H9 (cell line): ENCODE measurements at regions not wholly inside any gene's neighbourhood (a gene's known extent, or its start where the extent isn't known, plus 50 kb on each side); places are given as distances from the start of the nearest gene placed in this dataset.

Source experiments
- DNase-seq: peaks from one replicate; pipeline ENCODE4 v3.0.0-alpha.2; 2017
- H2AFZ ChIP-seq: one replicate; pipeline ENCODE4 v1.6.1; 2013; ENCODE audit warnings: mild to moderate bottlenecking, low read length, control low read depth, moderate library complexity
- H2AK5ac ChIP-seq: 2 replicates; pipeline ENCODE4 v1.6.1; 2013; ENCODE audit warnings: low read length, control low read depth, mixed read lengths; ENCODE audit not compliant: insufficient read length
- H2BK120ac ChIP-seq: one replicate; pipeline ENCODE4 v1.6.1; 2013; ENCODE audit warnings: low read depth, mild to moderate bottlenecking, low read length, control low read depth, inconsistent platforms; ENCODE audit not compliant: poor library complexity, severe bottlenecking
- H2BK12ac ChIP-seq: 2 replicates; pipeline ENCODE4 v1.6.1; 2013; ENCODE audit warnings: low read length, control low read depth, mixed read lengths, low read depth; ENCODE audit not compliant: insufficient read length
- H2BK15ac ChIP-seq: 2 replicates; pipeline ENCODE4 v1.6.1; 2013; ENCODE audit warnings: low read depth, low read length, control low read depth
- H2BK20ac ChIP-seq: one replicate; pipeline ENCODE4 v1.6.1; 2013; ENCODE audit warnings: low read depth, mild to moderate bottlenecking, low read length, control low read depth, inconsistent platforms; ENCODE audit not compliant: poor library complexity, severe bottlenecking
- H2BK5ac ChIP-seq: 2 replicates; pipeline ENCODE4 v1.6.1; 2013; ENCODE audit warnings: low read length, control low read depth, mixed read lengths; ENCODE audit not compliant: insufficient read length
- H3K14ac ChIP-seq: 2 replicates; pipeline ENCODE4 v1.6.1; 2013; ENCODE audit warnings: low read length, control low read depth; ENCODE audit not compliant: insufficient read depth
- H3K18ac ChIP-seq: 2 replicates; pipeline ENCODE4 v1.6.1; 2013; ENCODE audit warnings: low read depth, mild to moderate bottlenecking, mixed read lengths, low read length, control low read depth; ENCODE audit not compliant: insufficient read length
- H3K23ac ChIP-seq: 2 replicates; pipeline ENCODE4 v1.6.1; 2013; ENCODE audit warnings: low read length, control low read depth, mixed read lengths, low read depth; ENCODE audit not compliant: insufficient read length
- H3K23me2 ChIP-seq: 2 replicates; pipeline ENCODE4 v1.6.1; 2013; ENCODE audit warnings: low read depth, mild to moderate bottlenecking, mixed read lengths, low read length, control low read depth; ENCODE audit not compliant: insufficient read length, poor library complexity, severe bottlenecking
- H3K27ac ChIP-seq: 2 replicates; pipeline ENCODE4 v1.5.1; 2013; ENCODE audit warnings: low read length, control low read depth, mixed read lengths, low read depth; ENCODE audit not compliant: insufficient read length
- H3K27me3 ChIP-seq: 2 replicates; pipeline ENCODE4 v1.6.1; 2013; ENCODE audit warnings: low read length, control low read depth, inconsistent platforms; ENCODE audit not compliant: insufficient read depth
- H3K4ac ChIP-seq: 2 replicates; pipeline ENCODE4 v1.6.1; 2013; ENCODE audit warnings: low read depth, mild to moderate bottlenecking, control low read depth, inconsistent platforms, low read length, moderate library complexity
- H3K4me1 ChIP-seq: 2 replicates; pipeline ENCODE4 v1.6.1; 2013; ENCODE audit warnings: low read length, control low read depth, inconsistent platforms; ENCODE audit not compliant: insufficient read depth
- H3K4me2 ChIP-seq: 2 replicates; pipeline ENCODE4 v1.6.1; 2013; ENCODE audit warnings: low read length, control low read depth, mixed read lengths; ENCODE audit not compliant: insufficient read length, insufficient read depth
- H3K56ac ChIP-seq: 2 replicates; pipeline ENCODE4 v1.6.1; 2013; ENCODE audit warnings: low read depth, mild to moderate bottlenecking, mixed read lengths, low read length, control low read depth; ENCODE audit not compliant: insufficient read length
- H3K79me1 ChIP-seq: 2 replicates; pipeline ENCODE4 v1.6.1; 2013; ENCODE audit warnings: low read depth, mild to moderate bottlenecking, moderate library complexity, low read length, control low read depth, inconsistent platforms; ENCODE audit not compliant: insufficient read depth, poor library complexity, severe bottlenecking
- H3K79me2 ChIP-seq: 2 replicates; pipeline ENCODE4 v1.6.1; 2013; ENCODE audit warnings: low read length, control low read depth, inconsistent platforms; ENCODE audit not compliant: insufficient read depth
- H3K9ac ChIP-seq: 2 replicates; pipeline ENCODE4 v1.6.1; 2013; ENCODE audit warnings: low read length, control low read depth, mixed read lengths; ENCODE audit not compliant: insufficient read length; ENCODE audit errors: extremely low read depth
- H3K9me3 ChIP-seq: one replicate; pipeline ENCODE4 v1.6.1; 2013; ENCODE audit warnings: low read depth, low read length, inconsistent platforms; ENCODE audit not compliant: control insufficient read depth
- H3T11ph ChIP-seq: one replicate; pipeline ENCODE4 v1.6.1; 2013; ENCODE audit warnings: mild to moderate bottlenecking, low read length, control low read depth, inconsistent platforms
- H4K20me1 ChIP-seq: one replicate; pipeline ENCODE4 v1.6.1; 2013; ENCODE audit not compliant: control insufficient read depth, insufficient read length, insufficient read depth
- H4K5ac ChIP-seq: 2 replicates; pipeline ENCODE4 v1.6.1; 2013; ENCODE audit warnings: low read depth, mild to moderate bottlenecking, mixed read lengths, low read length, control low read depth; ENCODE audit not compliant: insufficient read length
- H4K8ac ChIP-seq: replicated peaks from 2 replicates; pipeline ENCODE4 v1.6.1; 2013; ENCODE audit warnings: low read length, control low read depth, mixed read lengths, low read depth; ENCODE audit not compliant: insufficient read length
- H4K91ac ChIP-seq: 2 replicates; pipeline ENCODE4 v1.6.1; 2013; ENCODE audit warnings: low read depth, mild to moderate bottlenecking, moderate library complexity, mixed read lengths, low read length, control low read depth; ENCODE audit not compliant: insufficient read length
- H3K27ac Mint-ChIP-seq, 3 experiments: 2 replicates in 2 of 3; 3 replicates in 1 of 3; pipeline ENCODE4 v1.8.0; 2020 to 2021; ENCODE audit warnings: mixed read lengths in 3 of 3, mild to moderate bottlenecking in 1 of 3, moderate library complexity in 1 of 3
- H3K27me3 Mint-ChIP-seq: 2 replicates; pipeline ENCODE4 v1.8.0; 2021; ENCODE audit warnings: low read depth, mild to moderate bottlenecking, moderate library complexity, mixed read lengths
- H3K36me3 Mint-ChIP-seq, 3 experiments: 2 replicates in 2 of 3; 3 replicates in 1 of 3; pipeline ENCODE4 v1.8.0; 2020 to 2021; ENCODE audit warnings: low read depth in 3 of 3, mixed read lengths in 3 of 3; ENCODE audit not compliant: insufficient read depth in 1 of 3
- H3K4me1 Mint-ChIP-seq, 2 experiments: 2 replicates each; pipeline ENCODE4 v1.8.0; 2020; ENCODE audit warnings: mixed read lengths in 2 of 2
- H3K4me3 Mint-ChIP-seq, 2 experiments: 2 replicates in 1 of 2; 3 replicates in 1 of 2; pipeline ENCODE4 v1.8.0; 2020 to 2021; ENCODE audit warnings: mild to moderate bottlenecking in 2 of 2, mixed read lengths in 2 of 2, moderate library complexity in 1 of 2
- H3K9me3 Mint-ChIP-seq, 2 experiments: 2 replicates in 1 of 2; 3 replicates in 1 of 2; pipeline ENCODE4 v1.8.0; 2020; ENCODE audit warnings: mild to moderate bottlenecking in 2 of 2, mixed read lengths in 2 of 2, moderate library complexity in 1 of 2
- CTCF ChIP-seq: fragments of 200-600 bp; sonication (generic); conservative IDR thresholded peaks from 3 replicates; pipeline ENCODE4 v1.8.0; 2021; ENCODE audit warnings: antibody characterized with exemption, mild to moderate bottlenecking
- WGBS: extraction: QIAGEN DNeasy Blood & Tissue Kit; methylation state at CpG from one replicate; pipeline ENCODE4 v1.1.7; 2013; ENCODE audit warnings: missing lambda C conversion rate, low lambda C conversion rate, mixed read lengths; ENCODE audit not compliant: insufficient read length; ENCODE audit errors: extremely low coverage; 5-methylcytosine and 5-hydroxymethylcytosine counted together

GRCh38 chr13:88764103-88764502 is 1092.9 kb downstream of the SLITRK5 start:
- H3K36me3 Mint-ChIP-seq, result no peaks in the 10 kb centered on the region
- Histone ChIP-seq H2BK12ac (no peak overlapping the region), H3K79me2 (no peaks in the 10 kb centered on the region), H4K20me1 (no peaks in the 10 kb centered on the region), H2AK5ac (no peak overlapping the region), H4K8ac (no peak overlapping the region), H3T11ph (no peak overlapping the region), H3K4me1 (no peaks in the 10 kb centered on the region), H4K5ac (no peak overlapping the region), H2BK20ac (no peak overlapping the region), H3K4me2 (no peak overlapping the region), H3K27ac (no peak overlapping the region), H3K9me3 (no peaks in the 10 kb centered on the region), H3K4ac (no peak overlapping the region), H2BK5ac (no peak overlapping the region), H3K56ac (no peak overlapping the region), H3K27me3 (no peaks in the 10 kb centered on the region), H3K23me2 (no peaks in the 10 kb centered on the region), H3K14ac (no peak overlapping the region), H3K9ac (no peak overlapping the region), H3K23ac (no peak overlapping the region), H4K91ac (no peak overlapping the region), H2AFZ (no peak overlapping the region), H3K79me1 (no peaks in the 10 kb centered on the region), H3K18ac (no peak overlapping the region), H2BK120ac (no peak overlapping the region), H2BK15ac (no peak overlapping the region)
- peaks cover 4 to 15% of the 10 kb centered on the region in 2 experiments for H3K4me1 Mint-ChIP-seq
- no peak for TF ChIP-seq CTCF
- no peak overlapping the region for H3K27ac Mint-ChIP-seq
- WGBS, result no CpG with 5 or more reads among the region's 3 CpGs
- no peak for DNase-seq
- H3K9me3 Mint-ChIP-seq, result no peaks in the 10 kb centered on the region
- peaks cover 43% of the 10 kb centered on the region for H3K27me3 Mint-ChIP-seq
- no peak overlapping the region for H3K4me3 Mint-ChIP-seq
